Endodermal cell (in vitro differentiated cells): ENCODE measurements at regions not wholly inside any gene's neighbourhood (a gene's known extent, or its start where the extent isn't known, plus 50 kb on each side); places are given as distances from the start of the nearest gene placed in this dataset.

Source experiments
- DNase-seq: peaks from one replicate; pipeline ENCODE4 v3.0.0-alpha.2; 2017
- H3K27ac ChIP-seq: 2 replicates; pipeline ENCODE4 v1.5.1; 2013; ENCODE audit warnings: mild to moderate bottlenecking, low read depth, low read length, moderate library complexity
- H3K27me3 ChIP-seq: 2 replicates; pipeline ENCODE4 v1.6.1; 2013; ENCODE audit warnings: mild to moderate bottlenecking, low read length, moderate library complexity; ENCODE audit not compliant: insufficient read depth, control insufficient read depth, poor library complexity, severe bottlenecking
- H3K36me3 ChIP-seq: 2 replicates; pipeline ENCODE4 v1.7.0; 2013; ENCODE audit warnings: mild to moderate bottlenecking, low read length, moderate library complexity; ENCODE audit not compliant: control insufficient read depth, insufficient read depth
- H3K4me1 ChIP-seq: one replicate; pipeline ENCODE4 v1.7.0; 2013; ENCODE audit warnings: low read length; ENCODE audit not compliant: control insufficient read depth, insufficient read depth
- H3K4me3 ChIP-seq: 2 replicates; pipeline ENCODE4 v1.5.1; 2013; ENCODE audit warnings: mild to moderate bottlenecking, low read length, moderate library complexity
- H3K9ac ChIP-seq: 2 replicates; pipeline ENCODE4 v1.6.1; 2013; ENCODE audit warnings: mild to moderate bottlenecking, low read length, moderate library complexity; ENCODE audit not compliant: poor library complexity, severe bottlenecking; ENCODE audit errors: extremely low read depth
- H3K9me3 ChIP-seq: 2 replicates; pipeline ENCODE4 v1.6.1; 2013; ENCODE audit warnings: mild to moderate bottlenecking, low read length, moderate library complexity; ENCODE audit not compliant: control insufficient read depth
- H3K27ac Mint-ChIP-seq: 2 replicates; pipeline ENCODE4 v1.8.0; 2020; ENCODE audit warnings: mixed read lengths
- H3K27me3 Mint-ChIP-seq: 2 replicates; pipeline ENCODE4 v1.8.0; 2021; ENCODE audit warnings: mild to moderate bottlenecking, mixed read lengths; ENCODE audit not compliant: insufficient read depth
- H3K36me3 Mint-ChIP-seq: 2 replicates; pipeline ENCODE4 v1.8.0; 2020; ENCODE audit warnings: low read depth, mixed read lengths
- H3K4me1 Mint-ChIP-seq: 2 replicates; pipeline ENCODE4 v1.8.0; 2020; ENCODE audit warnings: mixed read lengths
- H3K4me3 Mint-ChIP-seq: 2 replicates; pipeline ENCODE4 v1.8.0; 2020; ENCODE audit warnings: mild to moderate bottlenecking, moderate library complexity, mixed read lengths
- H3K9me3 Mint-ChIP-seq: 2 replicates; pipeline ENCODE4 v1.8.0; 2020; ENCODE audit warnings: mild to moderate bottlenecking, mixed read lengths
- CTCF ChIP-seq: fragments of 200-600 bp; sonication (generic); conservative IDR thresholded peaks from 2 replicates; pipeline ENCODE4 v1.5.0; 2021; ENCODE audit warnings: antibody characterized with exemption, mild to moderate bottlenecking
- WGBS, 2 experiments: methylation state at CpG; one replicate each; pipeline versions ENCODE4 v1.1.5 to v1.1.7; 2013; ENCODE audit warnings: missing lambda C conversion rate in 2 of 2, mixed read lengths in 1 of 2; ENCODE audit not compliant: insufficient coverage in 1 of 2, insufficient read length in 1 of 2; 5-methylcytosine and 5-hydroxymethylcytosine counted together

DNA sequence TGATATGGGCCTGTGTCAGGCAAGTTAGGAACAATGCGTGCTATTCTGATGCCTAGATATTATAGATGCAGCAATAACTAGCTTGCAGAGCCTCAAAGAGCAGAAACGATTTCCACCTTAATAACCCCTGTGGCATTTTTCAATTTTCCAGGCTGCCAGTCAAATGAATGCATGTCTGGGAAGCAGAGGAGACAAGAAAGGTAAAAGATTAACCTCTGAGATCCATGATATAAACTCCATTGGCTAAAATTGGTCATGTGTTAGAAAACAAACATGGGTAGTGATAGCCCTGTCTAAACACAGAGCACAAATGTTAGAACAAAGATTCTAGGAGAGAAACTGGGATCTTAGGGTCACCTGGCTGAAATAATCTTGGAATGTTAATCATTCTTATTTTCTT, 811.1 kb downstream of the DIAPH3 start:
- H3K27me3 Mint-ChIP-seq, result no peaks in the 10 kb centered on the region
- H3K4me3 Mint-ChIP-seq, result peak overlapping the region; percentile 7
- Histone ChIP-seq H3K9me3 (no peaks in the 10 kb centered on the region), H3K4me3 (peak overlapping the region; percentile 51), H3K4me1 (peaks cover 19% of the 10 kb centered on the region), H3K27ac (peak overlapping the region; percentile 58), H3K9ac (peak overlapping the region; percentile 24), H3K27me3 (no peaks in the 10 kb centered on the region), H3K36me3 (no peaks in the 10 kb centered on the region)
- no peak for DNase-seq
- H3K4me1 Mint-ChIP-seq, result peaks cover 74% of the 10 kb centered on the region
- H3K27ac Mint-ChIP-seq, result peak overlapping the region; percentile 92
- no peaks in the 10 kb centered on the region for H3K36me3 Mint-ChIP-seq
- H3K9me3 Mint-ChIP-seq, result no peaks in the 10 kb centered on the region
- no peak for TF ChIP-seq CTCF
- 52 to 63% methylated on average over 2 of the region's 2 CpGs for WGBS, 2 experiments

GRCh38 chr13:59354665-59355369, 808.9 kb downstream of the DIAPH3 start:
- TF ChIP-seq CTCF, result no peak
- H3K4me3 Mint-ChIP-seq, result peak overlapping the region; percentile 7
- peak overlapping the region; percentile 42 for H3K27ac Mint-ChIP-seq
- H3K9me3 Mint-ChIP-seq, result no peaks in the 10 kb centered on the region
- Histone ChIP-seq H3K9me3 (no peaks in the 10 kb centered on the region), H3K9ac (no peak overlapping the region), H3K27me3 (no peaks in the 10 kb centered on the region), H3K4me1 (peaks cover 20% of the 10 kb centered on the region), H3K4me3 (peak overlapping the region; percentile 20), H3K36me3 (no peaks in the 10 kb centered on the region), H3K27ac (no peak overlapping the region)
- 70 to 78% methylated on average over 2 to 3 of the region's 3 CpGs for WGBS, 2 experiments
- no peak for DNase-seq
- H3K4me1 Mint-ChIP-seq, result peaks cover 72% of the 10 kb centered on the region
- H3K27me3 Mint-ChIP-seq, result no peaks in the 10 kb centered on the region
- no peaks in the 10 kb centered on the region for H3K36me3 Mint-ChIP-seq

GRCh38 chr13:59356607-59357006, 807.1 kb downstream of the DIAPH3 start:
- Histone ChIP-seq H3K9me3 (no peaks in the 10 kb centered on the region), H3K36me3 (no peaks in the 10 kb centered on the region), H3K4me3 (no peak overlapping the region), H3K27ac (no peak overlapping the region), H3K4me1 (peaks cover 16% of the 10 kb centered on the region), H3K27me3 (no peaks in the 10 kb centered on the region), H3K9ac (no peak overlapping the region)
- Mint-ChIP-seq H3K27ac (peak overlapping the region; percentile 85), H3K36me3 (no peaks in the 10 kb centered on the region), H3K9me3 (no peaks in the 10 kb centered on the region), H3K27me3 (no peaks in the 10 kb centered on the region), H3K4me3 (no peak overlapping the region), H3K4me1 (peaks cover 62% of the 10 kb centered on the region)
- WGBS, 2 experiments, result 90% methylated on average over 6 to 8 of the region's 8 CpGs
- no peak for DNase-seq
- no peak for TF ChIP-seq CTCF
